ENCODE measurements at regions not wholly inside any gene's neighbourhood (a gene's known extent, or its start where the extent isn't known, plus 50 kb on each side); places are given as distances from the start of the nearest gene placed in this dataset.

- Histone ChIP-seq H3K79me2 (ENCODE audit: insufficient read depth, low read length) (no peaks in the 10 kb centered on the region), H3K79me1 (ENCODE audit: insufficient read depth, low read depth, low read length, poor library complexity, severe bottlenecking) (no peaks in the 10 kb centered on the region), H2BK12ac (ENCODE audit: insufficient read length, low read depth, low read length) (no peak overlapping the region), H3K4me1 (ENCODE audit: insufficient read depth, low read length) (no peaks in the 10 kb centered on the region), H2BK5ac (ENCODE audit: insufficient read length, low read length) (no peak overlapping the region), H2BK20ac (ENCODE audit: low read depth, low read length, poor library complexity, severe bottlenecking) (no peak overlapping the region), H3K4me2 (ENCODE audit: insufficient read depth, insufficient read length, low read length) (no peak overlapping the region), H3K9me3 (ENCODE audit: control insufficient read depth, low read depth, low read length) (no peaks in the 10 kb centered on the region), H4K8ac (replicated peaks; ENCODE audit: insufficient read length, low read depth, low read length) (no peak overlapping the region), H2BK15ac (ENCODE audit: low read depth, low read length) (no peak overlapping the region), H3K14ac (ENCODE audit: insufficient read depth, low read length) (no peak overlapping the region), H2AK5ac (ENCODE audit: insufficient read length, low read length) (no peak overlapping the region), H3K56ac (ENCODE audit: insufficient read length, low read depth, low read length) (no peak overlapping the region), H3K27me3 (ENCODE audit: insufficient read depth, low read length) (no peaks in the 10 kb centered on the region), H4K5ac (ENCODE audit: insufficient read length, low read depth, low read length) (no peak overlapping the region), H3T11ph (ENCODE audit: low read length) (no peak overlapping the region), H3K9ac (ENCODE audit: extremely low read depth, insufficient read length, low read length) (no peak overlapping the region), H3K4ac (ENCODE audit: low read depth, low read length) (no peak overlapping the region), H4K91ac (ENCODE audit: insufficient read length, low read depth, low read length) (no peak overlapping the region), H3K23me2 (ENCODE audit: insufficient read length, low read depth, low read length, poor library complexity, severe bottlenecking) (no peaks in the 10 kb centered on the region), H2BK120ac (ENCODE audit: low read depth, low read length, poor library complexity, severe bottlenecking) (no peak overlapping the region), H4K20me1 (ENCODE audit: control insufficient read depth, insufficient read depth, insufficient read length) (no peaks in the 10 kb centered on the region), H3K23ac (ENCODE audit: insufficient read length, low read depth, low read length) (no peak overlapping the region), H3K27ac (ENCODE audit: insufficient read length, low read depth, low read length) (no peak overlapping the region), H3K18ac (ENCODE audit: insufficient read length, low read depth, low read length) (no peak overlapping the region), H2AFZ (ENCODE audit: low read length) (no peak overlapping the region)
- Mint-ChIP-seq H3K4me3 (no peak overlapping the region), H3K27ac (no peak overlapping the region), H3K4me1 (no peaks in the 10 kb centered on the region), H3K9me3 (no peaks in the 10 kb centered on the region), H3K27me3 (ENCODE audit: low read depth) (no peaks in the 10 kb centered on the region), H3K36me3 (ENCODE audit: insufficient read depth in 1 of 3, low read depth in 3 of 3) (no peaks in the 10 kb centered on the region)
- TF ChIP-seq, protein P1, sequence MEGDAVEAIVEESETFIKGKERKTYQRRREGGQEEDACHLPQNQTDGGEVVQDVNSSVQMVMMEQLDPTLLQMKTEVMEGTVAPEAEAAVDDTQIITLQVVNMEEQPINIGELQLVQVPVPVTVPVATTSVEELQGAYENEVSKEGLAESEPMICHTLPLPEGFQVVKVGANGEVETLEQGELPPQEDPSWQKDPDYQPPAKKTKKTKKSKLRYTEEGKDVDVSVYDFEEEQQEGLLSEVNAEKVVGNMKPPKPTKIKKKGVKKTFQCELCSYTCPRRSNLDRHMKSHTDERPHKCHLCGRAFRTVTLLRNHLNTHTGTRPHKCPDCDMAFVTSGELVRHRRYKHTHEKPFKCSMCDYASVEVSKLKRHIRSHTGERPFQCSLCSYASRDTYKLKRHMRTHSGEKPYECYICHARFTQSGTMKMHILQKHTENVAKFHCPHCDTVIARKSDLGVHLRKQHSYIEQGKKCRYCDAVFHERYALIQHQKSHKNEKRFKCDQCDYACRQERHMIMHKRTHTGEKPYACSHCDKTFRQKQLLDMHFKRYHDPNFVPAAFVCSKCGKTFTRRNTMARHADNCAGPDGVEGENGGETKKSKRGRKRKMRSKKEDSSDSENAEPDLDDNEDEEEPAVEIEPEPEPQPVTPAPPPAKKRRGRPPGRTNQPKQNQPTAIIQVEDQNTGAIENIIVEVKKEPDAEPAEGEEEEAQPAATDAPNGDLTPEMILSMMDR (conservative IDR thresholded peaks at IDR 0.05): no peak
- DNase-seq: no peak
Observed at GRCh38 chr2:17182399-17182798, 335.8 kb downstream of the RAD51AP2 start.

Data from H9 (cell line).